ENCODE measurements at regions not wholly inside any gene's neighbourhood (a gene's known extent, or its start where the extent isn't known, plus 50 kb on each side); places are given as distances from the start of the nearest gene placed in this dataset.

- Histone ChIP-seq H4K5ac (ENCODE audit: low read depth, low read length) (no peak overlapping the region), H4K20me1 (ENCODE audit: insufficient read depth, low read length) (no peaks in the 10 kb centered on the region), H3K14ac (replicated peaks; ENCODE audit: low read depth, low read length) (no peak overlapping the region), H2AFZ (replicated peaks; ENCODE audit: low read length, poor library complexity) (no peak overlapping the region), H3K36me3 (ENCODE audit: control insufficient read depth, insufficient read depth, low read length) (no peaks in the 10 kb centered on the region), H2BK15ac (ENCODE audit: low read depth, low read length) (no peak overlapping the region), H2BK5ac (ENCODE audit: low read depth, low read length, poor library complexity, severe bottlenecking) (no peak overlapping the region), H3K9me1 (ENCODE audit: insufficient read depth, low read length) (no peaks in the 10 kb centered on the region), H3K18ac (ENCODE audit: low read depth, low read length) (no peak overlapping the region), H2BK20ac (ENCODE audit: low read depth, low read length) (no peak overlapping the region), H3K4me2 (ENCODE audit: low read depth, low read length) (no peak overlapping the region), H3K56ac (ENCODE audit: extremely low read depth, insufficient read depth, low read length) (no peak overlapping the region), H3K9me3 (ENCODE audit: control insufficient read depth, insufficient read depth, low read length) (no peaks in the 10 kb centered on the region), H3K4ac (ENCODE audit: low read depth, low read length) (no peak overlapping the region), H3K27ac (ENCODE audit: insufficient read depth, low read length) (no peak overlapping the region), H3K4me1 (ENCODE audit: control insufficient read depth, insufficient read depth, low read length) (no peaks in the 10 kb centered on the region), H3K4me3 (ENCODE audit: insufficient read depth, low read depth, low read length) (no peak overlapping the region), H2AK5ac (ENCODE audit: low read depth, low read length) (no peak overlapping the region), H3K9ac (ENCODE audit: low read depth, low read length) (no peak overlapping the region), H3K27me3 (ENCODE audit: control insufficient read depth, insufficient read depth, low read length) (peaks cover 6% of the 10 kb centered on the region), H4K91ac (ENCODE audit: insufficient read depth, low read depth, low read length) (no peak overlapping the region), H2AK9ac (replicated peaks; ENCODE audit: low read depth, low read length, poor library complexity) (no peak overlapping the region), H2BK120ac (ENCODE audit: low read depth, low read length) (no peak overlapping the region), H3K23ac (ENCODE audit: low read depth, low read length) (no peak overlapping the region), H3K79me1 (ENCODE audit: low read depth in 1 of 2, low read length in 2 of 2) (no peaks in the 10 kb centered on the region), H4K8ac (ENCODE audit: low read depth in 2 of 2, low read length in 2 of 2) (no peak overlapping the region)
- intact Hi-C loops (cut with micrococcal nuclease) (no loop called here), dilution Hi-C loops (cut with HindIII; ENCODE audit: low sequenced_read_pairs, unreplicated experiment) (no loop called here), in situ Hi-C loops (cut with MboI; ENCODE audit: low sequenced_read_pairs) (no loop called here)
- CTCF ChIA-PET, result no interaction called here
- no TSS peak for BruUV-seq (replicated peaks)
- POLR2A ChIA-PET (ENCODE audit: unreplicated experiment), result no interaction called here
- DNase-seq (no peak), ATAC-seq (ENCODE audit: low read depth) (no peak)
- TF ChIP-seq RCOR1 (IDR thresholded peaks at IDR 0.05; ENCODE audit: insufficient replicate concordance, low read length), result no peak
- TF ChIP-seq CTCF (conservative IDR thresholded peaks at IDR 0.05; ENCODE audit: low read depth, low read length), result no peak
- no peak for TF ChIP-seq USF2 (IDR thresholded peaks at IDR 0.05; ENCODE audit: low read depth, low read length)
- TF ChIP-seq BHLHE40 (IDR thresholded peaks at IDR 0.05; ENCODE audit: low read depth, low read length), result no peak
- TF ChIP-seq SMC3 (IDR thresholded peaks at IDR 0.05; ENCODE audit: low read depth, low read length), result no peak
- no peak for TF ChIP-seq RAD21 (IDR thresholded peaks at IDR 0.05; ENCODE audit: low read length)
- TF ChIP-seq ELK1 (IDR thresholded peaks at IDR 0.05; ENCODE audit: borderline replicate concordance, low read depth, low read length), result no peak
- no peak for TF ChIP-seq MAFK (IDR thresholded peaks at IDR 0.05; ENCODE audit: low read depth, low read length)
- no peak for TF ChIP-seq MXI1 (IDR thresholded peaks at IDR 0.05; ENCODE audit: borderline replicate concordance, low read depth, low read length)
- no peak for TF ChIP-seq CHD1 (IDR thresholded peaks at IDR 0.05; ENCODE audit: low read depth, low read length)
- no peak for TF ChIP-seq MAZ (IDR thresholded peaks at IDR 0.05; ENCODE audit: borderline replicate concordance, low read depth, low read length)
- no peak for TF ChIP-seq CEBPB (IDR thresholded peaks at IDR 0.05; ENCODE audit: low read depth, low read length)
- no peak for TF ChIP-seq FOS (IDR thresholded peaks at IDR 0.05; ENCODE audit: low read depth, low read length)
- TF ChIP-seq POLR2A (IDR thresholded peaks at IDR 0.05; ENCODE audit: low read depth, low read length), result no peak
- TF ChIP-seq NFE2L2 (IDR thresholded peaks at IDR 0.05; ENCODE audit: low read depth, low read length), result no peak
- WGBS, 2 experiments (ENCODE audit: extremely low coverage in 2 of 2, insufficient read length in 1 of 2), result no CpG with 5 or more reads among the region's 4 CpGs
Observed at GRCh38 chr5:36435516-36435915, 133.8 kb upstream of the RANBP3L start.

All from IMR-90 (cell line).